ENCODE measurements at regions not wholly inside any gene's neighbourhood (a gene's known extent, or its start where the extent isn't known, plus 50 kb on each side); places are given as distances from the start of the nearest gene placed in this dataset.
"Not testable (repeated sequence)": the region's sequence is repeated elsewhere in the genome, so short reads cannot be mapped to it uniquely, and the experiment has no call there.

DNA sequence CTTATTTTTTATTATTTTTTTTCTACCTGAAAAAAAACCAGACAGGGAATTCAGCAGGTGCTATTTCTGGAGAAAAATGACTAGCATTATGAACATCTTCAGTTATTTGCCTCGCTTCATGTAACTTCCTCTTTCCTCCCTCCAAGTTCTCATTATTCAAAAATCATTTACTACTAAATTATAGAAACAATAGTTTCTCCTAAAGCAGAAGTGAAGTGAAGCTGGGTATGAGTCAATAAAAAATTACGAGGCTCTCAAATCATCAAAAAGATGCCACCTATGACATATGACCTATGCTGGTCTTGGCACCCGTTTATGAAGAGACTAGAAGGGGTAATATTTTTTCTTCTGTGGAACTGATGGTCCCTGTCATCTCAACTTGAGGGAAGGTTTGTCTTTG, 145.0 kb upstream of the AADAT start:
- H3K4me3 Mint-ChIP-seq, result no peak overlapping the region
- DNase-seq (ENCODE audit: low spot score), result no peak
- H3K36me3 Mint-ChIP-seq (ENCODE audit: low read depth), result no peaks in the 10 kb centered on the region
- H3K27ac Mint-ChIP-seq, result no peak overlapping the region
- H3K4me1 Mint-ChIP-seq (ENCODE audit: low read depth), result no peaks in the 10 kb centered on the region
- intact Hi-C loops (cut with micrococcal nuclease), result no loop called here
- H3K27me3 Mint-ChIP-seq (ENCODE audit: insufficient read depth), result no peaks in the 10 kb centered on the region
- no peaks in the 10 kb centered on the region for H3K9me3 Mint-ChIP-seq

DNA sequence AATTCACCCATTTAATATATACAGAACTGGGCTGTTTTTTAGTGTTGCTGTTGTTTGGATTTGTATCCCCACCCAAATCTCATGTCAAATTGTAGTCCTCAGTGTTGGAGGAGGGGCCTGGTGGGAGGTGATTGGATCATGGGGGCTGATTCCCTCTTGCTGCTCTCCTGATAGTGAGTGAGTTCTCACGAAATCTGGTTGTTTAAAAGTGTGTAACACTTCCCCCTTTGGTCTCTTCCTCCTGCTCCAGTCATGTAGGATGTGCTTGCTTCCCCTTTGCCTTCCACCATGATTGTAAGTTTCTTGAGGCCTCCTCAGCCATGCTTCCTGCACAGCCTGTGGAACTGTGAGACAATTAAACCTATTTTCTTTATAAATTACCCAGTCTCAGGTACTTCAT, 141.6 kb upstream of the AADAT start:
- Mint-ChIP-seq H3K9me3 (no peaks in the 10 kb centered on the region), H3K4me1 (ENCODE audit: low read depth) (no peaks in the 10 kb centered on the region), H3K36me3 (ENCODE audit: low read depth) (no peaks in the 10 kb centered on the region), H3K27ac (no peak overlapping the region), H3K27me3 (ENCODE audit: insufficient read depth) (no peaks in the 10 kb centered on the region), H3K4me3 (no peak overlapping the region)
- intact Hi-C loops (cut with micrococcal nuclease), result no loop called here
- no peak for DNase-seq (ENCODE audit: low spot score)

DNA sequence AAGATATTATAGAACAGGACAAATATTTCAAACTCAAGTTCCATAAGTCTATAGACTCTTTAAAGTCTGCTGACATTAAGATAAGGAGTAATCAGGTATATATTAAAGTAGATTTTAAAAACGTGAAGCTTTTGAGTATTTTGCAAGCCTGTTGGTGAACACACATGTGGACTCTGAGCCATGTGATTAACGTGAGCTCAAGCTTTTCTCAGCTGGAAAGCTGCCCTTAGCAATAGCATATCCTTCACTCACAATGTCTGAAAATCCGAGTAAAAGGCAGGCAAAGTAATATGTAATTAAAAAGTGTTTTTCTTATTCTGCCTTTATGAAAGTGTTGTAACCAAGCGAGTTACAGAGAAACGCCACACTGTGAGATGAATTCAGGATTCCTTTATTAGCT, 140.5 kb upstream of the AADAT start:
- DNase-seq (ENCODE audit: low spot score), result no peak
- Mint-ChIP-seq H3K27ac (no peak overlapping the region), H3K9me3 (no peaks in the 10 kb centered on the region), H3K4me3 (no peak overlapping the region), H3K4me1 (ENCODE audit: low read depth) (no peaks in the 10 kb centered on the region), H3K27me3 (ENCODE audit: insufficient read depth) (no peaks in the 10 kb centered on the region), H3K36me3 (ENCODE audit: low read depth) (no peaks in the 10 kb centered on the region)
- intact Hi-C loops (cut with micrococcal nuclease), result no loop called here

- DNase-seq (ENCODE audit: low spot score), result no peak
- Mint-ChIP-seq H3K9me3 (no peaks in the 10 kb centered on the region), H3K36me3 (ENCODE audit: low read depth) (no peaks in the 10 kb centered on the region), H3K27ac (no peak overlapping the region), H3K27me3 (ENCODE audit: insufficient read depth) (no peaks in the 10 kb centered on the region), H3K4me3 (no peak overlapping the region), H3K4me1 (ENCODE audit: low read depth) (no peaks in the 10 kb centered on the region)
- intact Hi-C loops (cut with micrococcal nuclease), result no loop called here
Observed at GRCh38 chr4:170229006-170229405, 139.2 kb upstream of the AADAT start.

DNA sequence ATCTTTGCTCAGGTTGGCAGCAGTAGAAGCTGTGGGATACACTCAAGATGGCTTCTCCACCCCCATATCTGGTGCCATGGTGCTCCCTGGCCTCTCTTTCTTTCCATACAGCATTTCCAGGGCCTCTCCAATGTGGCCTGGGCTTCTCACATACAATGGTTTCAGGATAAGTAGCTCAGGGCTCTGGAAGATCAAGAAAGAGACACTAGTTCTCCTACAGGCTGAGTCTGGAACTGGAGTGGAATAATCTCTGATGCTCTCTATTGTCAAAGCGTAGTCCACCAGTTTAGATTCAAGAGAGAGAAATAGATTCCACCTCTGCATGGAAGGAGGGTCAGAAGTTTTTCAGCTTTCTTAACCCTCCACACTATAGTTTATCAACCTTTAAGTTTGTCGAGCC, 138.2 kb upstream of the AADAT start:
- Mint-ChIP-seq H3K27ac (no peak overlapping the region), H3K27me3 (ENCODE audit: insufficient read depth) (no peaks in the 10 kb centered on the region), H3K4me3 (no peak overlapping the region), H3K4me1 (ENCODE audit: low read depth) (no peaks in the 10 kb centered on the region), H3K36me3 (ENCODE audit: low read depth) (no peaks in the 10 kb centered on the region), H3K9me3 (no peaks in the 10 kb centered on the region)
- intact Hi-C loops (cut with micrococcal nuclease), result no loop called here
- no peak for DNase-seq (ENCODE audit: low spot score)

GRCh38 chr4:170226288-170226687, 136.5 kb upstream of the AADAT start:
- intact Hi-C loops (cut with micrococcal nuclease), result no loop called here
- Mint-ChIP-seq H3K4me3 (no peak overlapping the region), H3K4me1 (ENCODE audit: low read depth) (no peaks in the 10 kb centered on the region), H3K27me3 (ENCODE audit: insufficient read depth) (no peaks in the 10 kb centered on the region), H3K36me3 (ENCODE audit: low read depth) (no peaks in the 10 kb centered on the region), H3K27ac (no peak overlapping the region), H3K9me3 (peaks cover 4% of the 10 kb centered on the region)
- DNase-seq (ENCODE audit: low spot score), result no peak

DNA sequence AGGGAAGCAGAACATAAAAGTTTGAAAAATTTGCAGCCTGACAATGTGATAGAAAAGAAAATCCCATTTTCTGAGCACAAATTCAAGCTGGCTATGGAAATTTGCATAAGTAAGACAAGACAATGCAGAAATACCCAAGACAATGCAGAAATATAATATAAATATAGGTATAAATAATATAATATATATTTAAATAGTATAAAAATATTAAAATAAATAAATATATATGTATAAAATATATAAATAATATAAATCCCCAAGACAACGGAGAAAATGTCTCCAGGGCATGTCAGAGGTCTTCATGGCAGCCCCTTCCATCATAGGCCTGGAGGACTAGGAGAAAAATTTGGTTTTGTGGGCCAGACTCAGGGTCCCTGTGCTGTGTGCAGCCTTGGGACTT, 125.0 kb upstream of the AADAT start:
- Mint-ChIP-seq H3K36me3 (ENCODE audit: low read depth) (no peaks in the 10 kb centered on the region), H3K4me1 (ENCODE audit: low read depth) (no peaks in the 10 kb centered on the region), H3K27me3 (ENCODE audit: insufficient read depth) (no peaks in the 10 kb centered on the region), H3K4me3 (no peak overlapping the region), H3K27ac (no peak overlapping the region), H3K9me3 (peaks cover 30% of the 10 kb centered on the region)
- DNase-seq (ENCODE audit: low spot score), result no peak
- intact Hi-C loops (cut with micrococcal nuclease), result no loop called here

DNA sequence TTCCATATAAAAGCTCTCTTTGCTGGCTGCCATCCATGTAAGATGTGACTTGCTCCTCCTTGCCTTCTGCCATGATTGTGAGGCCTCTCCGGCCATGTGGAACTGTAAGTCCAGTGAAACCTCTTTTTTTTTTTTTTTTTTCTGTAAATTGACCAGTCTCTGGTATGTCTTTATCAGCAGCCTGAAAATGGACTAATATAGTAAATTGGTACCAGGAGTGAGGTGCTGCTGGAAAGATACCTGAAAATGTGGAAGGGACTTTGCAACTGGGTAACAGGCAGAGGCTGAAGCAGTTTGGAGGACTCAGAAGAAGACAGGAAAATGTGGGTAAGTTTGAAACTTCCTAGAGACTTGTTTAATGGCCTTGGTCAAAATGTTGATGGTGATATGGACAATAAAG, 124.3 kb upstream of the AADAT start:
- Mint-ChIP-seq H3K4me3 (no peak overlapping the region), H3K27ac (no peak overlapping the region), H3K4me1 (ENCODE audit: low read depth) (no peaks in the 10 kb centered on the region), H3K36me3 (ENCODE audit: low read depth) (no peaks in the 10 kb centered on the region), H3K9me3 (peaks cover 30% of the 10 kb centered on the region), H3K27me3 (ENCODE audit: insufficient read depth) (no peaks in the 10 kb centered on the region)
- DNase-seq (ENCODE audit: low spot score), result no peak
- intact Hi-C loops (cut with micrococcal nuclease), result no loop called here

DNA sequence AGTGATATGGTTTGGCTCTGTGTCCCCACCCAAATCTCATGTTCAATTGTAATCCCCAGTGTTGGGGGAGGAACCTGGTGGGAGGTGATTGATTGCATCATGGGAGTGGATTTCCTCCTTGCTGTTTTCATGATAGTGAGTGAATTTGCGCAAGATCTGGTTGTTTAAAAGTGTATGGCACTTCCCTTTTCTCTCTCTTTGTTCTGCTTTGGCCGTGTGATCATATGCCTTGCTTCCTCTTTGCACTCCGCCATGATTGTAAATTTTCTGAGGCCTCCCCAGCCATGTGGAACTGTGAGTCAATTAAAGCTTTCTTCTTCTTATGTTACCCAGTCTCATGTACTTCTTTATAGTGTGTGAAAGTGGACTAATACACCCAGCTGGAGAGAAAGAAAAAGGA, 113.0 kb upstream of the AADAT start:
- H3K4me3 Mint-ChIP-seq, result no peak overlapping the region
- peaks cover 14% of the 10 kb centered on the region for H3K9me3 Mint-ChIP-seq
- H3K27ac Mint-ChIP-seq, result no peak overlapping the region
- no peaks in the 10 kb centered on the region for H3K36me3 Mint-ChIP-seq (ENCODE audit: low read depth)
- no peaks in the 10 kb centered on the region for H3K27me3 Mint-ChIP-seq (ENCODE audit: insufficient read depth)
- DNase-seq (ENCODE audit: low spot score), result no peak
- intact Hi-C loops (cut with micrococcal nuclease), result no loop called here
- H3K4me1 Mint-ChIP-seq (ENCODE audit: low read depth), result no peaks in the 10 kb centered on the region

GRCh38 chr4:170198747-170199146, 109.0 kb upstream of the AADAT start:
- Mint-ChIP-seq H3K27ac (no peak overlapping the region), H3K9me3 (peaks cover 10% of the 10 kb centered on the region), H3K36me3 (ENCODE audit: low read depth) (no peaks in the 10 kb centered on the region)

GRCh38 chr4:170194794-170195193, 105.0 kb upstream of the AADAT start:
- H3K4me3 Mint-ChIP-seq; H3K36me3 Mint-ChIP-seq (ENCODE audit: low read depth); DNase-seq (ENCODE audit: low spot score); H3K9me3 Mint-ChIP-seq; H3K27me3 Mint-ChIP-seq (ENCODE audit: insufficient read depth); intact Hi-C loops (cut with micrococcal nuclease); H3K27ac Mint-ChIP-seq; H3K4me1 Mint-ChIP-seq (ENCODE audit: low read depth): not testable (repeated sequence)

More at GRCh38 chr4:170198747-170199146, 109.0 kb upstream of the AADAT start:
- Mint-ChIP-seq H3K4me1 (ENCODE audit: low read depth) (no peaks in the 10 kb centered on the region), H3K27me3 (ENCODE audit: insufficient read depth) (no peaks in the 10 kb centered on the region), H3K4me3 (no peak overlapping the region)
- intact Hi-C loops (cut with micrococcal nuclease), result no loop called here
- DNase-seq (ENCODE audit: low spot score), result no peak

DNA sequence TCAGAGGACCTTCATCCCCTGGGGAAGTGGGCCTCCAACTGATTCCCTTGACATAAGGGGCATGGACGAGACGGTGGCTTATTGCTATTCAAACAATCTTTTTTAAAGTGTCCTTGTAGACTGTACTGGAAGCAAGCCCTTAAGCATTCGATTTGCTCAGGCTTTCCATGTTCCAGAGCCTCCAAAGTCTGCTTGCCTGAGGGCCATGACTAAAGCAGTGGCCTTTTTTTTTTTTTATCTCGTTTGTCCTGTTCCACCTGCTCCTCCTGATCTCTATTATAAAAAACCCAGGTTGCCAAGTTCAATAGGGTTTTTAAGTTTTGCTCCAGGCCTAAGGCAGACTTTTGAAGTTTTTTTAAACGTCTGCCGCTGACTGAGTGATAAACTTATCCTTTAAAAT, 103.7 kb upstream of the AADAT start:
- Mint-ChIP-seq H3K27me3 (ENCODE audit: insufficient read depth) (no peaks in the 10 kb centered on the region), H3K36me3 (ENCODE audit: low read depth) (no peaks in the 10 kb centered on the region), H3K9me3 (no peaks in the 10 kb centered on the region), H3K27ac (no peak overlapping the region), H3K4me3 (no peak overlapping the region), H3K4me1 (ENCODE audit: low read depth) (no peaks in the 10 kb centered on the region)
- intact Hi-C loops (cut with micrococcal nuclease), result no loop called here
- DNase-seq (ENCODE audit: low spot score), result no peak

GRCh38 chr4:170190265-170190664, 100.5 kb upstream of the AADAT start:
- H3K36me3 Mint-ChIP-seq (ENCODE audit: low read depth), result no peaks in the 10 kb centered on the region
- H3K27ac Mint-ChIP-seq, result no peak overlapping the region
- no peaks in the 10 kb centered on the region for H3K27me3 Mint-ChIP-seq (ENCODE audit: insufficient read depth)
- DNase-seq (ENCODE audit: low spot score), result no peak
- H3K4me3 Mint-ChIP-seq, result no peak overlapping the region
- H3K9me3 Mint-ChIP-seq, result no peaks in the 10 kb centered on the region
- no peaks in the 10 kb centered on the region for H3K4me1 Mint-ChIP-seq (ENCODE audit: low read depth)
- intact Hi-C loops (cut with micrococcal nuclease), result no loop called here

DNA sequence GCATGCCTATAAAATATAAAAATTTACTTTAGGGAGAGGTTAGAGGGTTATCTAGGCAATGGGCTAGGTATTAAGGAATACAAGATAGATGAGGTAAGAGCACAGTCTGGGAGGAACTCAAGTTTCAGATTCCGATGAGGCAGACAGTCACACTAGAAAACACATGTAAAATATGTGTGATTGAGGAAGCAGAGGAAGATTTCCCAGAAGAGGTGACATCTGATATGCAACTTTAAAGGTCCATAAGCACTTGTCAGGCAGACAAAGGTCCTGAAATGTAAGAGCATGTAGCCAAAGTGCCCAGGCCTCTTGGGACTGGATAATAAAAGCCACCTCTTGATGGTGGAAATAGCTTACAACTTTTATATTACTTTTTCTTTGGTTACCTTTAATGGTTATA, 81.1 kb upstream of the AADAT start:
- intact Hi-C loops (cut with micrococcal nuclease), result no loop called here
- Mint-ChIP-seq H3K4me1 (ENCODE audit: low read depth) (no peaks in the 10 kb centered on the region), H3K27me3 (ENCODE audit: insufficient read depth) (no peaks in the 10 kb centered on the region), H3K36me3 (ENCODE audit: low read depth) (no peaks in the 10 kb centered on the region), H3K4me3 (no peak overlapping the region), H3K9me3 (no peaks in the 10 kb centered on the region), H3K27ac (no peak overlapping the region)
- DNase-seq (ENCODE audit: low spot score), result no peak

Data from activated T-helper 1 cell treated with anti-CD3 and anti-CD28 coated beads, Interleukin-12 subunit alpha, Interleukin-12 subunit beta, Interleukin-2, Interleukin-4 antibody, amounts not matched to agents 30 ng/mL and 10 ng/mL and 1 ng/mL, durations not matched to agents 14 hours and 24 hours and 36 hours (primary cell).